HFFc6 (cell line): ENCODE measurements at regions not wholly inside any gene's neighbourhood (a gene's known extent, or its start where the extent isn't known, plus 50 kb on each side); places are given as distances from the start of the nearest gene placed in this dataset.
"Not testable (repeated sequence)": the region's sequence is repeated elsewhere in the genome, so short reads cannot be mapped to it uniquely, and the experiment has no call there.

Experiments
- DNase-seq: peaks from one replicate; pipeline ENCODE4 v3.0.0-alpha.2; 2018
- H3K27ac Mint-ChIP-seq: 2 replicates; pipeline ENCODE4 v1.8.0; 2020; ENCODE audit warnings: mild to moderate bottlenecking, mixed read lengths
- H3K27me3 Mint-ChIP-seq: 2 replicates; pipeline ENCODE4 v1.8.0; 2021; ENCODE audit warnings: mild to moderate bottlenecking, moderate library complexity, mixed read lengths; ENCODE audit not compliant: insufficient read depth
- H3K36me3 Mint-ChIP-seq: 2 replicates; pipeline ENCODE4 v1.8.0; 2021; ENCODE audit warnings: low read depth, mixed read lengths
- H3K4me1 Mint-ChIP-seq: 2 replicates; pipeline ENCODE4 v1.8.0; 2020; ENCODE audit warnings: low read depth, mixed read lengths
- H3K4me3 Mint-ChIP-seq: 2 replicates; pipeline ENCODE4 v1.8.0; 2020; ENCODE audit warnings: mild to moderate bottlenecking, moderate library complexity, mixed read lengths
- H3K9me3 Mint-ChIP-seq: 2 replicates; pipeline ENCODE4 v1.8.0; 2020; ENCODE audit warnings: mild to moderate bottlenecking, mixed read lengths
- CTCF ChIP-seq: fragments of 200-600 bp; sonication (generic); IDR thresholded peaks from 2 replicates; pipeline ENCODE4 v1.5.0; 2021; ENCODE audit warnings: antibody characterized with exemption, mild to moderate bottlenecking

DNA sequence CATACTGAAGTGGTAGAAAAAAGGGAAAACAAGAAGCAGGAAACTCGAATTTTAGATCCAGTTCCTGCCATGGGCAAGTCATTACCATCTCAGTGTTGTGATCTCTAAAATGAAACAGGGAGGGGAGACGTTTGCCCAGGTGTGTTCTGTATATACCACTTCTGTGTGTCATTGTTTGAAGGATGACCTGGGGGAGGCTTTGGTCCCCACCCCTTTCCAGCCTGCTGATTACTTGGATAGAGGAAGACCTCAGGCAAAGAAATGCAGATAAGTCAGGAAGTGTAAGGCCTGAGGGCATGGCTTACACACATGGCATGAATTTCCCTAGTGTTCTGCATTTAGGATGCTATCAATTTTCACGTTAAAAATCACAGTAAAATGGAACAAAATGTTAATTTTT, 205.2 kb upstream of the CXCR4 start:
- no peaks in the 10 kb centered on the region for H3K36me3 Mint-ChIP-seq
- H3K4me1 Mint-ChIP-seq = peaks cover 13% of the 10 kb centered on the region; the same call in 1 of the 2 replicates
- no peak overlapping the region for H3K27ac Mint-ChIP-seq
- H3K4me3 Mint-ChIP-seq = no peak overlapping the region
- no peak for DNase-seq
- H3K9me3 Mint-ChIP-seq = peaks cover 6% of the 10 kb centered on the region
- no peaks in the 10 kb centered on the region; the same call in 1 of the 2 replicates for H3K27me3 Mint-ChIP-seq
- TF ChIP-seq CTCF = no peak

GRCh38 chr2:136322428-136322827, 204.5 kb upstream of the CXCR4 start:
- DNase-seq = no peak
- H3K27me3 Mint-ChIP-seq = no peaks in the 10 kb centered on the region; the same call in 1 of the 2 replicates
- no peaks in the 10 kb centered on the region for H3K36me3 Mint-ChIP-seq
- peaks cover 7% of the 10 kb centered on the region for H3K9me3 Mint-ChIP-seq
- H3K4me1 Mint-ChIP-seq = peaks cover 9% of the 10 kb centered on the region; the same call in 1 of the 2 replicates
- H3K27ac Mint-ChIP-seq = no peak overlapping the region
- TF ChIP-seq CTCF = no peak
- H3K4me3 Mint-ChIP-seq = no peak overlapping the region

- DNase-seq = no peak
- Mint-ChIP-seq H3K4me3 (no peak overlapping the region), H3K27me3 (peaks cover 2% of the 10 kb centered on the region), H3K4me1 (peaks cover 4% of the 10 kb centered on the region; the same call in 1 of the 2 replicates), H3K9me3 (peaks cover 13% of the 10 kb centered on the region), H3K36me3 (no peaks in the 10 kb centered on the region), H3K27ac (no peak overlapping the region)
- no peak for TF ChIP-seq CTCF
Measured at GRCh38 chr2:136319651-136320050, 201.7 kb upstream of the CXCR4 start.

- H3K4me3 Mint-ChIP-seq = no peak overlapping the region
- no peak for DNase-seq
- no peak for TF ChIP-seq CTCF
- H3K4me1 Mint-ChIP-seq = no peaks in the 10 kb centered on the region
- no peaks in the 10 kb centered on the region for H3K36me3 Mint-ChIP-seq
- H3K27ac Mint-ChIP-seq = no peak overlapping the region
- H3K27me3 Mint-ChIP-seq = peaks cover 2% of the 10 kb centered on the region
- H3K9me3 Mint-ChIP-seq = peaks cover 13% of the 10 kb centered on the region
Measured at GRCh38 chr2:136319237-136319636, 201.3 kb upstream of the CXCR4 start.

- no peaks in the 10 kb centered on the region for H3K36me3 Mint-ChIP-seq
- no peaks in the 10 kb centered on the region for H3K4me1 Mint-ChIP-seq
- peaks cover 10% of the 10 kb centered on the region for H3K9me3 Mint-ChIP-seq
- H3K27ac Mint-ChIP-seq = no peak overlapping the region
- no peak for TF ChIP-seq CTCF
- DNase-seq = no peak
- peaks cover 2% of the 10 kb centered on the region for H3K27me3 Mint-ChIP-seq
- no peak overlapping the region for H3K4me3 Mint-ChIP-seq
Measured at GRCh38 chr2:136314240-136314639, 196.3 kb upstream of the CXCR4 start.

- not testable (repeated sequence) for H3K4me1 Mint-ChIP-seq, H3K4me3 Mint-ChIP-seq, DNase-seq, H3K27me3 Mint-ChIP-seq, H3K9me3 Mint-ChIP-seq, H3K36me3 Mint-ChIP-seq, H3K27ac Mint-ChIP-seq
Measured at GRCh38 chr2:136312568-136312967, 194.6 kb upstream of the CXCR4 start.
